Neural progenitor cell (in vitro differentiated cells): ENCODE measurements at regions not wholly inside any gene's neighbourhood (a gene's known extent, or its start where the extent isn't known, plus 50 kb on each side); places are given as distances from the start of the nearest gene placed in this dataset.

Source experiments
- CTCF ChIP-seq: fragments of 200-600 bp; sonication (generic); IDR thresholded peaks from 2 replicates; pipeline ENCODE4 v1.5.1; 2017; ENCODE audit warnings: antibody characterized with exemption, mild to moderate bottlenecking
- EZH2 ChIP-seq: fragments of 200-600 bp; sonication (generic); IDR thresholded peaks from 2 replicates; pipeline ENCODE4 v1.6.1; 2017; ENCODE audit warnings: antibody characterized with exemption, mild to moderate bottlenecking, moderate library complexity
- EZH2phosphoT487 ChIP-seq: fragments of 200-600 bp; sonication (generic); IDR thresholded peaks from 2 replicates; pipeline ENCODE4 v1.6.1; 2017; ENCODE audit warnings: antibody characterized with exemption

- TF ChIP-seq CTCF (no peak), EZH2 (no peak), EZH2phosphoT487 (no peak)
Observed at GRCh38 chr15:93289941-93290617, 201.1 kb upstream of the RGMA start.
